Cardiac muscle cell (in vitro differentiated cells and primary cell): ENCODE measurements at regions not wholly inside any gene's neighbourhood (a gene's known extent, or its start where the extent isn't known, plus 50 kb on each side); places are given as distances from the start of the nearest gene placed in this dataset.

ENCODE experiments used
- DNase-seq, 2 donors: peaks; one replicate each; pipeline versions ENCODE4 v3.0.0 to v3.0.0-alpha.2; 2010 to 2017; ENCODE audit warnings: low read depth in 1 of 2, low spot score in 1 of 2
- H3K27ac ChIP-seq: fragments of 200-600 bp; sonication (generic); 2 replicates; pipeline ENCODE4 v1.5.1; 2016
- H3K27me3 ChIP-seq: fragments of 200-600 bp; sonication (generic); 2 replicates; pipeline ENCODE4 v1.6.0; 2016; ENCODE audit warnings: control low read depth
- H3K36me3 ChIP-seq: fragments of 200-600 bp; sonication (generic); 2 replicates; pipeline ENCODE4 v1.5.1; 2016; ENCODE audit warnings: control low read depth
- H3K4me1 ChIP-seq: fragments of 200-600 bp; sonication (generic); 2 replicates; pipeline ENCODE4 v1.8.1; 2017; ENCODE audit warnings: low read depth, mild to moderate bottlenecking, mixed run types
- H3K4me3 ChIP-seq: fragments of 200-600 bp; sonication (generic); 2 replicates; pipeline ENCODE4 v1.5.1; 2016; ENCODE audit warnings: mild to moderate bottlenecking
- H3K9me3 ChIP-seq: fragments of 200-600 bp; sonication (generic); 2 replicates; pipeline ENCODE4 v1.5.1; 2017; ENCODE audit warnings: low read depth, mild to moderate bottlenecking, control low read depth
- CTCF ChIP-seq: IDR thresholded peaks from 2 replicates; pipeline ENCODE4 v1.5.1; 2012; ENCODE audit warnings: low read depth, mild to moderate bottlenecking, low read length

GRCh38 chr10:3464760-3465405 lies 292.3 kb upstream of the PITRM1 start:
- peak in 1 of 2 donors; percentile 62 for DNase-seq
- Histone ChIP-seq H3K4me1 (no peaks in the 10 kb centered on the region), H3K9me3 (no peaks in the 10 kb centered on the region), H3K36me3 (no peaks in the 10 kb centered on the region), H3K27ac (no peak overlapping the region), H3K4me3 (no peak overlapping the region), H3K27me3 (no peaks in the 10 kb centered on the region)
- no peak for TF ChIP-seq CTCF

DNA sequence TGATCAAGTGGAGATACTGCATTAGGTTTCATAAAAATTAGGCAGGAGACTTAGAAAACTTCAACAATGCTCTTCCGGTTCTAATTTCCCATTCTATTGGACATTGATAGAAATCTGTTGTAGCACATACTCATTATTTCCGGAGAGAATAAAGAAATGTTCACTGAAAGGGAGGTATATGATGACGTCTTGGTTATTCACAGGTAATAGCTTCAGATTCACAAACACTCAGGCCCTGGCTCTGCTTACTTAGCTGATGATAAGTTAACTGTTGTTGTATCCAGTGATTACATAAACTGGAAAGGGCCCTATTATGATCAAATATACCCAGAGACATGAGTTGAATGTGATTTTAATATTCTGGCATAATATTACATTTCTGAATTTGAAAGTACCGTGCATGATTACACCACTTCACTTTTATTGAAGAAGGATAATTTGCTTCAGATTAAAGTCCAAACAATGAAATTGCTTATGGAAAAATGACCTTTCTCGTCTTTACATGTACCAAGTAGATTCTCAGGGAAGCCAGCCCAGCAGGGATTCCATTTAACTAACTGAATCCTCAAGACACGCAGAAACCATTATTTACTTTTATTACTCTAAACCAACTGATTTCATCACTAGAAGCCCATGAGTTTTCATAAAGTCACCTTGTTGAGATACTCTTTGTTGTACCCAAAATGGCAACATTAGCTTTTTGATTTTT lies 288.0 kb upstream of the PITRM1 start:
- H3K27me3 ChIP-seq = no peaks in the 10 kb centered on the region
- DNase-seq = no peak
- no peak overlapping the region for H3K4me3 ChIP-seq
- no peak for TF ChIP-seq CTCF
- H3K36me3 ChIP-seq = no peaks in the 10 kb centered on the region
- no peak overlapping the region for H3K27ac ChIP-seq
- H3K4me1 ChIP-seq = no peaks in the 10 kb centered on the region
- H3K9me3 ChIP-seq = no peaks in the 10 kb centered on the region

- no peaks in the 10 kb centered on the region for H3K27me3 ChIP-seq
- peak in 1 of 2 donors; percentile 70 for DNase-seq
- H3K27ac ChIP-seq = no peak overlapping the region
- H3K36me3 ChIP-seq = no peaks in the 10 kb centered on the region
- no peaks in the 10 kb centered on the region for H3K4me1 ChIP-seq
- TF ChIP-seq CTCF = no peak
- no peaks in the 10 kb centered on the region for H3K9me3 ChIP-seq
- no peak overlapping the region for H3K4me3 ChIP-seq
These were observed 283.1 kb upstream of the PITRM1 start for GRCh38 chr10:3455385-3456334.

- H3K27me3 ChIP-seq = no peaks in the 10 kb centered on the region
- H3K4me3 ChIP-seq = no peak overlapping the region
- no peaks in the 10 kb centered on the region for H3K36me3 ChIP-seq
- no peak overlapping the region for H3K27ac ChIP-seq
- H3K4me1 ChIP-seq = no peaks in the 10 kb centered on the region
- no peaks in the 10 kb centered on the region for H3K9me3 ChIP-seq
- no peak for TF ChIP-seq CTCF
- DNase-seq = peak in 1 of 2 donors; percentile 91
These were observed 280.2 kb upstream of the PITRM1 start for GRCh38 chr10:3452683-3453361.

GRCh38 chr10:3452173-3452626 lies 279.6 kb upstream of the PITRM1 start:
- H3K9me3 ChIP-seq = no peaks in the 10 kb centered on the region
- peak in 1 of 2 donors; percentile 96 for DNase-seq
- TF ChIP-seq CTCF = peak; percentile 69
- no peaks in the 10 kb centered on the region for H3K36me3 ChIP-seq
- no peaks in the 10 kb centered on the region for H3K4me1 ChIP-seq
- H3K4me3 ChIP-seq = no peak overlapping the region
- no peak overlapping the region for H3K27ac ChIP-seq
- no peaks in the 10 kb centered on the region for H3K27me3 ChIP-seq
